DMS 273 (cell line): ENCODE measurements at regions not wholly inside any gene's neighbourhood (a gene's known extent, or its start where the extent isn't known, plus 50 kb on each side); places are given as distances from the start of the nearest gene placed in this dataset.
"Not testable (repeated sequence)": the region's sequence is repeated elsewhere in the genome, so short reads cannot be mapped to it uniquely, and the experiment has no call there.

ENCODE experiments used
- DNase-seq: peaks from one replicate; lab custom pipeline; 2025; ENCODE audit not compliant: unreplicated experiment; lab: John Stamatoyannopoulos, UW

DNA sequence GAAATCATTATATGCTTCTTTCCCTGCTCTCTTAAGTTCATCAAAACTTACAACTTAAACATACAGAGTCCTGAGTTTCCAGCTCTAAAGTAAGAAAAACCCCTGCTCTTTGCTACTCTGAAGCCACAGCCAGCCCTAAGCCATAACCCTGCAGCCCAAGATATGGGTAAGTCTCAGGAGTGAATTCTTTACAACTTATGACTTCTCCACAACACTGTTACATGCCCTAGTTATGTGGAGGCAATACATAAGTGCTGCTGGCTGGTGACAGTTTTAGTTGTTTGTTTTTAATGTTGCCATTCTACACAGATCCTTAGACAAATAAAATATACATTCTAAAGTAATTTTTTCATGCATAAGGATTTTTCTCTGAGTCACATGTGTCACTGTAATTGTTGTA, 100.2 kb downstream of the FBXO8 start:
- no peak for DNase-seq

DNA sequence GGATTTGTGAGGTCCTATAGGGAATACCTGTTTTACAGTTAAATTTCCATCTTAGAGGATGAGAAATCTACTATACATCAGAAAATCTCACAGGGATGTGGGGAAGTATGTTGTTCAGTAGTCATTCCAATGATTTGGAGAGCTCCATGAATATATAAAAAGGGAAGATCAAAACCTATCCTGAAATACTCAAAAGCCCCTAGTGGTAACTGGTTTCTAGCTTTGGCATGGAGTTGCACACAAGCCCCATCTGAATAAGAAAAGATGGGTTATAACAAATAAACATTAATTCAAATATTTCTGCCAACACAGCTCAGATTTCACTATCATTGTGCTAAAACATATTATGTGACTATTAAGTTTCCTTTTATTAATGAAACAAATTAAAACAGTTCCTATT, 101.6 kb downstream of the FBXO8 start:
- DNase-seq, result no peak

DNA sequence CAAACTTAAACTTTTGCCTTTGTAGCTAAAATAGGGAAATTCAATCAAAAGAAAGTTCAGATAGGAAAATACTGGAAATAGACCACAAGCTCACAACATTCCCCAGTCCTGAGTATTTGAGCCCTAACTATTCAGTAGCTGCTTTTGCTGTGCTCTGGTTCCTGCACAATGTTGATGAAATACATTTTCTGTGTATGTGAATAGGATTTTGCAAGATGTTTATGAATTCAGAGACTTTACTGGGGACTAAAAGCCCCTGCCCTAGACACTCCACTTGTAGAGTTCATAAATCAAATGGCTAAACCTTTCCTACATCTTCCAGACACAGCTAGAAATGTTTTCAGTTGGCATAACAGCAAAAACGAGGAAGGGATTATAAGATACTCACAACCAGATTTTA, 105.9 kb downstream of the FBXO8 start:
- DNase-seq, result no peak

DNA sequence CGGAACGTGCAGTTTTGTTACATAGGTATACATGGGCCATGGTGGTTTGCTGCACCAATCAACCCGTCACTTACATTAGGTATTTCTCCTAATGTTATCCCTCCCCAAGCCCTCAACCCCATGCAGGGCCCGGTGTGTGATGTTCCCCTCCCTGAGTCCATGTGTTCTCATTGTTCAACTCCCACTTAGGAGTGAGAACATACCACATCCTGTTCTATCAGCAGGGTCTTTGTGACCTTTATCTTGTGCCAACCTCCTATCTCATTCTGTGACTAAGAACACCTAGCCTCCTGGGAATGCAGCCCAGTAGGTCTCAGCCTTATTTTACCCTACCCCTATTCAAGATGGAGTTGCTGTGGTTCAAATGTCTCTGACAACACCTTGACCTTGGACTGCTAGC, 107.6 kb downstream of the FBXO8 start:
- not testable (repeated sequence) for DNase-seq

DNA sequence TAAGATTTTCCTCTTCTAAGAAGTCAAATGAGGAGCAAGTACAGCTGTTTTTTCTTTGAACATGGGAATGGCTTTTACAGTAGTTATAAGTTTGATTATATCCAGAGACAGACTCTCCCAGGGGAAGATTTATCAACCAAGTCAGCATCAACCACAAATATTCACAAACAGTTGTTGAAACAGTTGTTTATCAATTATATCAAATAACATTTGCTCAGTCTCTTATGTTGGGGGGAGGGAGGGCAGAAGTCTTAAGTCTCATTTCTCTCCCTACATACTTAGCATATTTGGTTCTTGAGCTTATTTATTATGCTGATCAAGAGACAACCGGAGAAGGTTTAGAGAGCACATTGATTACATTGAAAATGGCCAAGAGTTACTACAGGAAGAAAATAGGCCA, 110.1 kb downstream of the FBXO8 start:
- DNase-seq, result no peak

DNA sequence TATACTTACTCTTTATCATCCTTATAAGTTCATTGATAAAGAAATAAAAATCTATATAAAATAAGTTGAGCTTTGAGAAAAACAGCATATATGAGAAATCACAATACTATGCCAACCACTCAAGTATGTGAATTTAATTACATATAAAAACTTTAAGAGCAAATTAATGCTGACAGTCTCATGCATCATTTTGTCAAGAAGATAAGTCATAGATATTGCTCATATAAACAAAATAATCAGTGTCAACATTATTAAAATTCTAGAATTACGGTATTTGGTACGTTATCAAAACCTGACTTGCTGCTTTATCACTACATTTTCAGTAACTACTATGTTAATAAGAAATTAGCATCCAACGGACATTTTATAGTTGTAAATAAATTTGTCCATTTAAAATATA, 111.2 kb downstream of the FBXO8 start:
- no peak for DNase-seq

DNA sequence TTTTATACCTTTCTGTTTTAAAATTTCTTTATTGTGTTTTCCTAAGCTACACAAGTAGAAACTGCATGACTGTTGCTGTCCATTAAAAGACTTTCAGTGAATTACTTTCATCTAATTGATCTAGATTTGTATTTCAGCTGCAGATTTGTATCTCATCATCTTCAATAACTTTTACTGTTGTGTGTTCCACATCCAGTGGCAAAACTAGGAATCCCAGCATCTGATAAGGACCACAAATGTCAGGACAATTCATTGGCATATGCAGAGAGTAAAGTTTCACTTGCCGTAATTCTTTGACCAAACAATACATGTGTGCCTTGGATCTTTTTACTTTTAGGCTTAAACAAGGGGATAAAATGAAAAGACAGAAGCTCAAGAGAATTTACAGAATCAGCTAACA, 112.6 kb downstream of the FBXO8 start:
- DNase-seq, result no peak

DNA sequence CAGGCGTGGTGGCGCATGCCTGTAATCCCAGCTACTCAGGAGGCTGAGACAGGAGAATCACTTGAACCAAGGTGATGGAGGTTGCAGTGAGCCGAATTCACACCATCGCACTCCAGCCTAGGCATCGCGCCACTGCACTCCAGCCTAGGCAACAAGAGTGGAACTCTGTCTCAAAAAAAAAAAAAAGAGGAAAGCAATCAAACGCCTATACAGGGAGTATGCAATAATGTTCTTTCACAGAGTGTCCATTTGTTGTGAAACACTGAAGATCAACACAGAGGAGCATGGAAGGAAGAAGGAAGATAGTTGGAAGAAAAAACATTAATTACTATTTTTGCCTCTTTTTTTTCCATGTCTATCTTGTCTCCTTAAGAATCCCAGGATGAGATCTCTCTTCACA, 113.4 kb downstream of the FBXO8 start:
- no peak for DNase-seq

DNA sequence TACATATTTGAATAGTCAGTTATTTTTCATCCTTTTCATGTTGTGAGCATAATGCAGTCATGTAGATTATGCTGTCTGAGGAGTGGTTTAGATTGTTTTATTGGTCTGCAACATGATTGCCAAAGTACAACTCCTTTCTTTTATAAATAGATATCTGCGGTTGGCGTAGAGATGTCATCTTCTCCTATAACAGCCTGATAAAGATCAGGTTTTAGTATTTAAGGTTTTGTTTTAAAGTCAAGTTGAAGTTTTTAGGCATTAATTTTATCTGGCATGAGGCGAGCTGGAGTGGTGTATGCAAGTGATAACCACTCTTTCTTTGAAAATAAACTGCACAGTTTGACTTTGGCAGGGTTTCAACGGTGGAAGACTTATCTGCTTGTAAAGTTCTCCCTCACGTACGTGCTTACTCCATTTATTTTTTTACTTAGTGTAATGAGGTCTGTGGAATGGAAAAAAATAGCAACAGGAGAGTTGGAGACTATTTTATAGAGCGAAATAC, 126.3 kb downstream of the FBXO8 start:
- no peak for DNase-seq

DNA sequence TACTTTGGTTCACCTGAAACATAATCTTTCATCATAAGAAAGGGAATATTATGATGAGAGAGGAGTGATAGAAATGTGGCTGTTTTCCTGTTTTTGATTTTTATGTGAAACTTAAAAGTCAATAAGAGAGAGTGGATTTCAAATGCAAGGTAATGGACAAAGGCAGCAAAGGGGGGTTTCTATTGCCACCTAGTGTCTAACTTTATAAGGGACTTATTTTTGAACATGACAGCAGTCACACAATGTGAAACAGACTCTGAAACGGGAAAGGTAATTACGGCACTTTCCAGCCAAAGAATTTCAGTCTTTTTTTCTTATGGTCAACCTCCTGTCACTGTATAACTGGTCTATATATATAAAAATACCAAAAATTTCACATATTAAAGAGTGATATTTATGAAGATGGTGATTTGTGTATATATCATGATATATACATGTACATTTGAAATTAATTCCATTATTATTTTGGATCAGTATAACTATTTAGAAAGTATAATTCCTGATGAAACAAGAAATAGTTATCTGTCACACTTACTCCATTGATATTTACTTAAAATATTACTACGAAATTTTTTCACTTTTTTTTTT, 127.1 kb downstream of the FBXO8 start:
- peak; percentile 40 for DNase-seq

DNA sequence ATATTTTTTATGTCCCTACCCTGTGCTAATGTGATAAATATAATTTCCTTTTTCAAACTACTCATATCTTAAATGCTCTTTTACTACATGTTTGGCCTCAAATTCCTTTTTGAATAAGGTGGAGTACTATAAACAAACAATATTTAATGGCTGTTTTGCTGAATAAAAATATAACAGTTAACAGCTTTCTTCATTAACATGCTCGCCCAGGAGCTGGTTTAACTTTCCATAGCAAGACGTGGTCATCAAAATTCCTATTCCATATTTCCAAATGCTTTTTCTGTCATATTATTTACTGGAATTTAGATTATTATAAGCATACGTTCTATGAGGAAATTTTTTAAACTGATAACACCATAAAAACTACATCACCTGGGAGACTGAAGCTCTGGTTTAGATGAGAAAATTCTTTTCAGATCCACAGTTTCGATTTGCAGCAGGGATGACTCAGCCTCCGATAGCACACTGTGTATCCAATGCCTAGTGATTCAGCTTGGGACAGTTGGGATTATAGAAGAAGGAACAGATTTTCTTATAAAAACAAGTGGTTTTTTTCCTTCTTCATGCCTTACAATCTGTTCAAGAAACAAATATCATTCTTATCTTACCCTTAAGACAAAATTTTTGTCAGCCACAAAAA, 129.1 kb downstream of the FBXO8 start:
- no peak for DNase-seq

DNA sequence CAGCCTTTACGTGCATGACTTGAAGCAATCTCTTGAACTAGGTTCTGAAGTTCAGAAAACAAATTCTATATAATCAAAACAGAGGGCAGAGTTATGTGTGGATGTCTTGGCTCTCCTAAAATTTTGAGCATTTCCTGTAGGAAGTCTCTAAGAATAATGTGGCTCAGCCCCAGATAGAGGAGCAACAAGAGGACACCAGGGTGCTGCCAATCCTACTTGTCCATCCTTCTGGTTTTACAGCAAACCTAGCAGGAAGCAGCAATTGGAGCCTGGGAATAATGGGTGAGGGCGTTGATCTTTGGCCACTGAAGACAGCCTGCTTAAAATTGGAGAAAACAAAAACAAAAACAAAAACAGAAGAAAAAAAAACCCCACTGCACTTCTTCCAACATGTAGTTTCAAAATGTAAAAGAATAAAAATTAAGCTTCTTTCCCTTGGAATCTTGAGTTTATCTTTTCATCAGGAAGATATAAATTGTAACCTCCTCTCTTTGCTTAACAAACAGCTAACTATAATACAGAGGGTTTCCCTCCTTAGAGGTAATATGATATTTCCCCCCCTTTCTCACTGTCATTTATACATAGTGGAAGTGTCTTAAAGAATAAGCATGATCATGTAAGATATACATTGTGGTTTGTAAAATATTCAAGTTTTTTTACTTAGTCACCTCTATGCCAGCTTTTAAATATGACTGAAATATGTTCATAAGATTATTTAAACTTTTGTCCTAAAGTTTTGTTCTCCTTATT, 130.6 kb downstream of the FBXO8 start:
- DNase-seq, result no peak

DNA sequence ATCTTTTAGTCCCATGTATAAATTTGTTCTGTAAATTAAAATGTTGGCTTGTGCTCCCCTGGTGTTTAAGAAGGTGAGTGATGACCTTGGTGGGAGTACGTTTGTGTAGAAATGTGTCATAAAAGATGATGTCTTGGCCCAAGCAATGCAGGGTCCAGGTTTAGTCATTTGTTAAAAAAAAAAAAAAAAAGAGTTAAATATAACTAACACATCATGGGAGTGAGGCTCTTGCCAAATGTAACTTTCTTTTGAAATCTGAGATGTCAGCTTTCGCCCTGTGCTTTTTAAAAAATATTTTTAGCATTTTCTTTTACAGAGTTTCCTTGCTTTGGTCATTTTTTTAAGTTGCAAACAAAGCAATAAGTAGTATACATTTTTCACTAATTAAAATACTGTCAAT, 135.6 kb downstream of the FBXO8 start:
- no peak for DNase-seq

DNA sequence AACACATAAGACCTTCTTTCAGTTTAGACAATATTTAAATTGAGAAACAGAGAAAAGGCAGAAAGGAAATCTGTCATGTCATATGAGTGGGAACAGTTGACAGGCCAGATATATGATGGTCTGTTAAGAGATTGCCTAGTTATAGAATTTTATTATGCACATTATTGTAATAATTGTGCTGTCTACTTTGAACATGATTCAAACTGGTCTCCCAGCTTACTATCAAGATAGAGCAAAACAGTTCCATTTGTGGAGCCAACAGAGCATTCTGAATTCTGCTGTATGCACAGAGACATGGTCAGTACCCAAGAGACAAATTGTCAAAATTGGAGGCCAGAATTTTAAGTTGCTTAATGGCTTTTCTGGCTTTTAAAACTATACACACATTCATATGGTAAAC, 139.4 kb downstream of the FBXO8 start:
- DNase-seq, result no peak

DNA sequence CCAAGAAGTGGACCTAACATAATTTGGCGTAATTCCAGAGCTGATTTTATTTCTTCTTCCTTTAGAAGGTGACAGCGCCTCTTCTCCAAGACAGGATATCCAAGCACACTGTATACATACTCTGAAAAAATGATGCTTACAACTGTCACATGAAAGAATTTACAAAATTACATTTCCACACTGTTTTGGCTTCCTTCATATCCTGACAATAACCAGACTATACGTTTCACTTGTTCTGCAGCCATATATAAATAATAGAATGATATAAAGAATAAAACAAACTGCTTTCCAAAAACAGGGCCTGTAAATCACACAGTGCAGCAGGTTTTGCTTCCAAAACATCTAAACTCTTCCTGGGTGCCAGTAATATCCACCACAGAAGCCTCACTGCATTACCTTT, 141.6 kb downstream of the FBXO8 start:
- DNase-seq, result no peak

DNA sequence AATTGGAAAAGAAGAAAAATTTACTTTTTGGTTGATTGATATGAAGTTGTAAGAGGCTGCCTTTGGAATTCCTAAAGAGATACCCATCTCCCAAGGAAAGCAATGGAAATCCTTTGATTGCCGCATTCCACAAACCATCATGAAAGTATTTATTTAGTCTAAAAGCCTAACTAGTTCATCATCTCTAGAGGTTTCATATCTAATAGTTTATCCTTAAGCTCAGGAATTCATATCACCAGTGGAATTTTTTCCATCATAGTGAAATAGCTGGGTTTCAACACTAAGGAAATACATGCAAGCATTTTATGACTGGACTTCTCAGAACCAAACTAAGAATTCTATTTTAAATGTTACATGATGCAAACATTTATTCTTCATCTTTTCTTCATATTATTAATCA, 144.9 kb downstream of the FBXO8 start:
- no peak for DNase-seq

DNA sequence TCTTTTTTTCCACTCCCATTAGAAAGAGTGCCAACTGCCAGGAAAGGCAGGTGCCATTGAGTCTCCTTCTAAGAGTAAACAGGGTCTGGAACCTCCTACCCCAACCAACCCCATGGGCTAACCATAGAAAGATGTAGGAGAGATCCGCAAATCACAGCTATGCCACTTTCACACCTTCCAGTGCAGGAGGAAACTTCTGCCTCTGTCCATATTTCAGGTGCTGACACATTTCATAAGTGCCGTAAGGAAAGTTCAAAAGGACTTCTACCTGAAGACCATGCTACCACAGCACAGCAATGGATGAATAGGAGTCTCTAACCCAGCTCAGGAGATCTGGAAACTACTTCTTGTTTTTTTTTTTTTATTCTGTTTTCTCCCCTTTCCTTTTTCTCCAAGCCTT, 145.8 kb downstream of the FBXO8 start:
- no peak for DNase-seq

DNA sequence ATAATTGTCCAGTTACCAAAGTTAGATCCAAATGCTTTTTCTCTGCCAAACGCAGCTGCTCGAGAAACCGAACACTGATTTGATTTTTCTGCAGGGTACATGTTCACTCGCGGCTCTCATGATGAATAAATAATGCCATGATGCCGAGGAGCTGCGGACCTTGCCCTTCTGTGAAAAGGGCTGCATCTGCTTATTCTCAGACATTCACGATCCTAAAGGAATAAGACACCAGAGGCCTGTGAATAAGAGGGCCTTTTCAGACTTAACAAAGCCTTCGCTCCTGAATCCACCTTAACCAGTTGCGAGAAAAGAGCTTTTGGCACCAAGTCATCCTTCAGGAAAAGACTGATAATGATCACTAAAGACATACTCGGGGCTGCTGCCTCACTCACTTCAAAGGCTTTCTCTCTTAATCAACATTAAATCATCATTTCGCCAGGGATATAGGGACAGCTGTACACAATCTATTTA, 147.5 kb downstream of the FBXO8 start:
- DNase-seq, result no peak

DNA sequence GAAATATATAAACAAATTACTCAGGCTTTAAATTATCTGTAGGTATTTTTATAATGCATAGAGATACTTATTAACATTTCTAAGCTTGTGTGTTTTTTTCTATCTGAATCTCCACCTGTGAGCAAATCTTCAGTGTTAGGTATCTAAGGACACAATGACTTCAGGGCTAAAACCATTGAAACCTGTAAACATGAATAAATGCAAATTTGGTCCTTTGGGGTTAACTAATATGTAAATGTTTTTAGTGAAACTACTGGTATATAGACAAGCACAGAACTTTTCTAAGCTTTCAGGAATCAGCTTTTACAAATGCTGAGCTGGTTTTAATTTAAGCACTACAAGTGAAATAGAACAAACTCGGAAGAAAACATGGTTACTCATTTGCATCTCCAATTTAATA, 147.9 kb downstream of the FBXO8 start:
- DNase-seq, result no peak

DNA sequence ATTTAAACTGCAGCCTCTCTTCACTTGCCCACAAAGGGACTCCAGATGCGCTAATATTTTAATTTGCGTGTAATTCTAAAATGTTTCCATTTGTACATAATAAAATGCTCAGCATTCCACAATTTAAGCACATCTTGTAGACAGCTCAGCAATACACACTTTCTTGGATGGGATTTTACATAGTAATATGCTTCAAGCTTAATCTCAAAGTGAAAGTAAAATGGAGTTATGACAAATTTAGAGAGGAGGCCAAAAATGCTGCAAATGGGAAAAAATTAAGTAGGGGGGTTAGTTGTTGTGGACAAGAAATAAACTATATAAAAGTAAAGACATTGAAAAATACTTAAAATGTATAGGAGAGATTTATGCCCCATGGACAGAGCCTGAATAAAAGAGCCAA, 149.1 kb downstream of the FBXO8 start:
- DNase-seq, result no peak

DNA sequence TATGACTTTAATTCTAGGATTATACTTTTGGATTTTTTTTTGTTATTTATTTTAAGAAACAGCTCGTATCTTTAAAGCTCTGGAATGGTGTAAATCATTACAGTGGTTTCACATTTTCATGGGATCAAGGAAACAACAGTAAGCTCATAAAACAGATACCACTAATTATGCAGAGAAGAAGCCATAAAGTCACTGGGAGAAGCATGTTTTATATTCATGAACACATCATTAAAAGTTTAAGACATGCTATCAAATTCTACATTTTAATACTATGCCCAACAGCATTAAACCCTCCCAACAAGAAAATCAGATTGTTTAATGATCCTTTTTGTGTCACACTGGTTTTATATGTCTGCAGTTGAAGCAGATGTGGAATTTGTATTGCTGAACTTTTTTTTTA, 149.9 kb downstream of the FBXO8 start:
- DNase-seq, result no peak

DNA sequence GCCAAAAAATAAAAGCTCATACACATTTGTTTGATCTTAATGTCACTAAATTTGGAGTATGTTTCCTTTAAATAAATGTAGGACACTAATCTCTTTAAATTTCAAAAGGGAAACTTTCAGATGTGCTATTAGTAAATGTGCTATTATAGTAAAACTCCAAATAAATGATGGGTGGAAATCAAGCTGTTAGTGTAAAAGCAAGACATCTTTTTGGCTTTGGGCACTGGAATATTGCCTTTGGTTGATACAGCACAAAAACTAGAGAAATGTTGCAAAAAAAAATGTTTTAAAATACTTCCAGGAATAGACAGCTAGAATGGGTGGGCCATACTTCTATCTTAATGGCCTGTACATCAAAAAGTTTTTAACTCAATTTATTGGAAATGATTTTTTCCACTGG, 151.6 kb downstream of the FBXO8 start:
- DNase-seq, result no peak
